ENCODE measurements at regions not wholly inside any gene's neighbourhood (a gene's known extent, or its start where the extent isn't known, plus 50 kb on each side); places are given as distances from the start of the nearest gene placed in this dataset.

GRCh38 chr5:61702784-61703183, 370.7 kb downstream of the ZSWIM6 start:
- H3K36me3 Mint-ChIP-seq = no peaks in the 10 kb centered on the region
- Histone ChIP-seq H3K27me3 (ENCODE audit: control insufficient read depth, insufficient read depth, low read length) (no peaks in the 10 kb centered on the region), H3K4me3 (ENCODE audit: low read length) (no peak overlapping the region), H3K4me1 (ENCODE audit: control insufficient read depth, insufficient read depth, low read length) (no peaks in the 10 kb centered on the region), H3K27ac (ENCODE audit: low read length) (no peak overlapping the region), H3K9me3 (ENCODE audit: control insufficient read depth, insufficient read depth, low read length) (no peaks in the 10 kb centered on the region), H3K36me3 (ENCODE audit: control insufficient read depth, insufficient read depth, low read length) (no peaks in the 10 kb centered on the region)
- 100% methylated on average over 1 of the region's 2 CpGs for WGBS (ENCODE audit: insufficient coverage)
- intact Hi-C loops (cut with micrococcal nuclease) = no loop called here
- no peak overlapping the region for H3K4me3 Mint-ChIP-seq
- ATAC-seq = no peak
- no peaks in the 10 kb centered on the region for H3K4me1 Mint-ChIP-seq
- H3K27ac Mint-ChIP-seq = no peak overlapping the region
- peaks cover 0 to 2% of the 10 kb centered on the region in 2 donors for H3K9me3 Mint-ChIP-seq
- TF ChIP-seq CTCF (IDR thresholded peaks at IDR 0.05) = no peak
- DNase-seq = no peak
- no peaks in the 10 kb centered on the region for H3K27me3 Mint-ChIP-seq (ENCODE audit: low read depth in 2 of 2)

GRCh38 chr5:61704289-61704688, 372.2 kb downstream of the ZSWIM6 start:
- Mint-ChIP-seq H3K4me3 (no peak overlapping the region), H3K9me3 (peaks cover 0 to 2% of the 10 kb centered on the region in 2 donors), H3K27ac (no peak overlapping the region), H3K4me1 (no peaks in the 10 kb centered on the region), H3K36me3 (no peaks in the 10 kb centered on the region), H3K27me3 (ENCODE audit: low read depth in 2 of 2) (no peaks in the 10 kb centered on the region)
- DNase-seq = no peak
- no peak overlapping the region for H3K4me3 ChIP-seq (ENCODE audit: low read length)
- intact Hi-C loops (cut with micrococcal nuclease) = no loop called here
- TF ChIP-seq CTCF (IDR thresholded peaks at IDR 0.05) = no peak
- no peak overlapping the region for H3K27ac ChIP-seq (ENCODE audit: low read length)
- no peak for ATAC-seq
- WGBS (ENCODE audit: insufficient coverage) = 44% methylated on average over 3 of the region's 3 CpGs
- H3K4me1 ChIP-seq (ENCODE audit: control insufficient read depth, insufficient read depth, low read length) = no peaks in the 10 kb centered on the region
- H3K27me3 ChIP-seq (ENCODE audit: control insufficient read depth, insufficient read depth, low read length) = no peaks in the 10 kb centered on the region
- no peaks in the 10 kb centered on the region for H3K36me3 ChIP-seq (ENCODE audit: control insufficient read depth, insufficient read depth, low read length)
- no peaks in the 10 kb centered on the region for H3K9me3 ChIP-seq (ENCODE audit: control insufficient read depth, insufficient read depth, low read length)

DNA sequence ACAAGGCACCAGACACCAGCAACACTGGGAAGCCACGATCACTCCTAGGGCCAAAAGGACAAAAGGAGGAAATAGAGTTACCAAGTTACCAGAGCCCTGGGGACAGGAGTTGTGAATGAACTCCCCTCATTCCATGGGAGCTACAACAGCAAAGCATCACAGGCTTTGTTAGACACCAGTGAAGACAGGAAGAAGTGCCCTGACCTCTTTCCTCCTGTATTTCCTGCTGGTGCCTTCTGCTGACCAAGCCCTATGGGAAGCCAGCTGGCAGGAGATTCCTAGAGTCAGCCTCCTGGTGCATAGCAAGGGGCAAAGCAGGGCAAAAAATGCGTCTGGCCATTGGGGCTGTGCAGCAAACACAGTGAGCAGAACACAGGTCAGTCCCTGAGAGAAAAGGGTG, 374.7 kb downstream of the ZSWIM6 start:
- H3K36me3 ChIP-seq (ENCODE audit: control insufficient read depth, insufficient read depth, low read length) = no peaks in the 10 kb centered on the region
- H3K27me3 Mint-ChIP-seq (ENCODE audit: low read depth in 2 of 2) = no peaks in the 10 kb centered on the region
- no peak overlapping the region for H3K4me3 Mint-ChIP-seq
- H3K4me1 Mint-ChIP-seq = no peaks in the 10 kb centered on the region
- no peak overlapping the region for H3K27ac Mint-ChIP-seq
- no peak overlapping the region for H3K27ac ChIP-seq (ENCODE audit: low read length)
- no peak for TF ChIP-seq CTCF (IDR thresholded peaks at IDR 0.05)
- no peaks in the 10 kb centered on the region for H3K4me1 ChIP-seq (ENCODE audit: control insufficient read depth, insufficient read depth, low read length)
- no peak for DNase-seq
- no peak overlapping the region for H3K4me3 ChIP-seq (ENCODE audit: low read length)
- H3K9me3 Mint-ChIP-seq = peaks cover 2 to 5% of the 10 kb centered on the region in 2 donors
- no peaks in the 10 kb centered on the region for H3K27me3 ChIP-seq (ENCODE audit: control insufficient read depth, insufficient read depth, low read length)
- no peaks in the 10 kb centered on the region for H3K36me3 Mint-ChIP-seq
- intact Hi-C loops (cut with micrococcal nuclease) = no loop called here
- ATAC-seq = no peak
- H3K9me3 ChIP-seq (ENCODE audit: control insufficient read depth, insufficient read depth, low read length) = no peaks in the 10 kb centered on the region
- WGBS (ENCODE audit: insufficient coverage) = 84% methylated on average over 2 of the region's 2 CpGs

- Mint-ChIP-seq H3K9me3 (peaks cover 6 to 8% of the 10 kb centered on the region in 2 donors), H3K4me3 (no peak overlapping the region), H3K27me3 (ENCODE audit: low read depth in 2 of 2) (peaks cover 0 to 2% of the 10 kb centered on the region in 2 donors), H3K36me3 (peaks cover 7% of the 10 kb centered on the region), H3K27ac (no peak overlapping the region), H3K4me1 (no peaks in the 10 kb centered on the region)
- DNase-seq (no peak), ATAC-seq (no peak)
- no CpG with 5 or more reads among the region's 1 CpG for WGBS (ENCODE audit: insufficient coverage)
- H3K4me1 ChIP-seq (ENCODE audit: control insufficient read depth, insufficient read depth, low read length) = no peaks in the 10 kb centered on the region
- H3K27me3 ChIP-seq (ENCODE audit: control insufficient read depth, insufficient read depth, low read length) = no peaks in the 10 kb centered on the region
- H3K27ac ChIP-seq (ENCODE audit: low read length) = no peak overlapping the region
- H3K36me3 ChIP-seq (ENCODE audit: control insufficient read depth, insufficient read depth, low read length) = no peaks in the 10 kb centered on the region
- no peak for TF ChIP-seq CTCF (IDR thresholded peaks at IDR 0.05)
- intact Hi-C loops (cut with micrococcal nuclease) = no loop called here
- H3K4me3 ChIP-seq (ENCODE audit: low read length) = no peak overlapping the region
- no peaks in the 10 kb centered on the region for H3K9me3 ChIP-seq (ENCODE audit: control insufficient read depth, insufficient read depth, low read length)
These were observed 387.1 kb downstream of the ZSWIM6 start for GRCh38 chr5:61719124-61719523.

All from natural killer cell (primary cell).